ENCODE measurements at regions not wholly inside any gene's neighbourhood (a gene's known extent, or its start where the extent isn't known, plus 50 kb on each side); places are given as distances from the start of the nearest gene placed in this dataset.
"Not testable (repeated sequence)": the region's sequence is repeated elsewhere in the genome, so short reads cannot be mapped to it uniquely, and the experiment has no call there.

DNA sequence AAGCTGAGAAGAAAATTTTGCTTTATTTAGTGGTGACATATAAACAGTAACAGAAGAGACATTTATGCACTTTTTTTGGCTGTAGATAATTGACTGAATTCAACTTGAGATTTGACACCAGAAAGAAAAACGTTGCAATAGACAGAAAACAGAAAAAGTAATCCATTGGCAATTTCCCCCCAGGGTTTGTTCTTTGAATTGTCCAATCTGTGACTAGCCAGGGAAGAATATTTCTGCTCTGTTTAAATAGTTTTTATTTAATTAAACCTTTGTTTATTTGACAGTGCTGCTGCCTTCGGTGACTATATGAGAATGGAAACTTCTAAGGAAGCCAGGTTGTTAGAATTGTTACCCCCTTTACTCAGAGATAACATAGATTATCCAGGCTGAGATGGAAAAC is 210.6 kb downstream of the DEPDC1B start:
- DNase-seq = no peak

DNA sequence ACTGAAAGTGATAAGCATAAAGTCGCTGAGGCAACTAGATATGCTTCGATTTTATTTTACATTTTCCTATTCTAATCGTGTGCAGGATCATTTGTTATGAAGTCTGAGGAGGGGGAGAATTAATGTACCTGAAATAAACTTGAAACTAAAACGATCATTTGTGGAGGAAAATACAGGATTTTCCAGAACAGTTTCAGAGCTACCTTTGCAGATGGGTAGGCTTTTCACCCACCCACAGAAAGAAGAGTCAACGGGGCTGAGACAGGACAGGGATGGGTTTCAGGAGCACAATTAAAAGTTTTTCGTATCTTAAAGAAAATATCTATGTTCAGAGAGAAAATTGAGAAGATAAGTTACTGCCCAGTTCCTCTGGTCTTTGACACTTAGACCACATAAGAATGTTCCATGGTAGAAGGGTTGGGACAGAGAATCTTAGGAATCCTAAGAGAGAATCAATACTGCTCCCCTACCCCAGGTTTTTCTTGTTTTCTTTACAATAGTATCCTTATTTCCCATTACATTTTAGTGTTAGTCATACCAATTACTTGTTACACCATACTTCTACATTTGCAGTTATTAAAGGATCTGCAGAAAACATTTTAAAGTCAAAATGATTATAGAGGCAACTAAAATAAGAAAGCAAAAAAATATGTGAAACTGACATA is 211.4 kb downstream of the DEPDC1B start:
- no peak for DNase-seq

DNA sequence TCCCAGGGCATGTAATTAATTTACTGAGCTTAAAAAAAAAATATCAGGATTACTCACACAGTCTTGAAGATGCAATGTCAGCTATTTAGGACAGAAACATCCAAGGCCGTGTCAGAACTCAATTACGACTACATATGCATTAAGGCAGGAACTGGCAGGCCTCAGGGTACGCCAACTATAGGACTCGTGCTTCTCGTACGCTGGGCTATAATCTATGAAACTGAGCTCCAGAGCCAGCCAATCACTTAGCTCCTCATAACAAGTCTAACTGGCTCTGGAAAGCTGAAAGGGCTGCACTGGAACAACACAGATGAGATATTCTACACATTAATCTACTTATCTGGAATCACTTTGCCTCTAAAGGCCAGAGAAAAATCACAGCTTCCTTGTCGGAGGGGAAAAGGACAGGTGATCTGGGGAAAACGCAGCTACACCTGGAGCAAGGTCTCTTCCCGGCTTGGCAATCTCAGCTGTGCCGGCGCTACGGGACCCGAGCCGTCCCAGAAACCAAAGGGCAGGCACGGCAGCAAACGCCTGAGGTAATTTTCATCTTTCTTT is 212.0 kb downstream of the DEPDC1B start:
- DNase-seq = no peak

- no peak for DNase-seq
Observed at GRCh38 chr5:60487476-60487875, 212.5 kb downstream of the DEPDC1B start.

GRCh38 chr5:60485361-60485760 is 214.6 kb downstream of the DEPDC1B start:
- DNase-seq = no peak

- DNase-seq = no peak
Observed at GRCh38 chr5:60483050-60483449, 216.9 kb downstream of the DEPDC1B start.

DNA sequence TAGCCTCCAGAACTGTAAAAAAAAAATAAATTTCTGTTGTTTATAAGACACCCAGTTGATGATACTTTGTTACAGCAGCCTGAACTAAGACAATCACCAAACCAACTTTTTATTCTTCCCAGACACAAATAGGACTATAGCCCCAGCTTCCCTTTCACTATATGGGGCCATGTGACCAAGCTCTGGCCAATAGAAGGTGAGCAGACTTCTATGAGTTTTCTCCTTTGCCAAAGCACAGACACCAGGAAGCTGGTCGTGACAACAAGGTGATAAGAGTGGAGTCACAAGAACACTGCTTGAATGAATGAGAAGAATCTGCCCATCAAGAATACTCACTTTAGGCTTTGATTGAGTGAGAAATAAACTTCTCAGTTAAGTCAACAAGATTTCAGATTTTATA is 217.7 kb downstream of the DEPDC1B start:
- DNase-seq = no peak

- no peak for DNase-seq
Observed at GRCh38 chr5:60479542-60479941, 220.4 kb downstream of the DEPDC1B start.

- DNase-seq = no peak
Observed at GRCh38 chr5:60477849-60478248, 222.1 kb downstream of the DEPDC1B start.

GRCh38 chr5:60473654-60474053 is 226.3 kb downstream of the DEPDC1B start:
- no peak for DNase-seq

DNA sequence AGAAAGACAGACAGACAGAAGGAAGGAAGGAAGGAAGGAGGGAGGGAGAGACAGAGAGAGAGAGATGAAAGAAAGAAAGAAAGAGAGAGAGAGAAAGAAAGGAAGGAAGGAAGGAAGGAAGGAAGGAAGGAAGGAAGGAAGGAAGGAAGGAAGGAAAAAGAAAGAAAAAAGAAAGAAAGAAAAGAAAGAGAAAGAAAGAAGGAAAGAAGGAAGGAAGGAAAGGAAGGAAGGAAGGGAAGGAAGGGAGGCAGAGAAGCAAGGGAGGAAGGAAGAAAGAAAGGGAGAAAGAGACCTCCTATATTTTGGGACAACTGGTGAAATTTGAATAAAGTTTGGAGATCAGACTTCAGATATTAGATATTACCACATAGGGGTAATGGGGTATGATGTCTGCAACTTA is 226.9 kb downstream of the DEPDC1B start:
- not testable (repeated sequence) for DNase-seq

GRCh38 chr5:60470881-60471280 is 229.1 kb downstream of the DEPDC1B start:
- DNase-seq = no peak

GRCh38 chr5:60469286-60469685 is 230.7 kb downstream of the DEPDC1B start:
- no peak for DNase-seq

DNA sequence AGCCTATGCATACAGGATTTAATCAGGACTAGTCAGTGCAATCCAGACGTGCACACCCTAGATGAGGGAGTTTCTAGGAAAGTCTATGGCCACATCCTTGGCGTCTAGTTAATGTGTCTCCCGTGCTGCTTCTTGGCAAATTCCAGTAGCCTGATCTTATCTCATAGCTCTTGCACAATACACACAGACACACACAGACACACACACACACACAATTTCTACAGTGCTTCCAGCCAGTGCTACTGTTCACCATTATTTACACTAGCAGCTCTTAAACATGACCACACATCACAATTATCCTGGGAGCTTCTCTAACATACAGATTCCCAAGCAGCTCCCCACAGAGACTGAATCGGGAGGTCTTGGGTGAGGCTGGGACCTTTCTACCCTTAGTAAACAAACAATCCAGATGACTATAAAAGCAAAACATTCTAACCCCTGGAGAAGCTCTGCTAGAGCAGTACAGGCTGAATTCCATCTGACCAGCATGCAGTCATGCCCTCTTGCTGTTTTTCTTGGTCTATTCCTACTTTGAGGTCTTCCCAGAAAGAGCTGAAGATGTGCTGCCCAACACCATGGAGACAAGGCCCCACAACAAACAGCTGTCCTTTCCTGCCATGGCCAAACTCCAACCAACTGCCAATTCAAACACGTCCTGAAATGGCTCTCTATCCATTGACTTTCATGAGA is 236.6 kb downstream of the DEPDC1B start:
- no peak for DNase-seq

DNA sequence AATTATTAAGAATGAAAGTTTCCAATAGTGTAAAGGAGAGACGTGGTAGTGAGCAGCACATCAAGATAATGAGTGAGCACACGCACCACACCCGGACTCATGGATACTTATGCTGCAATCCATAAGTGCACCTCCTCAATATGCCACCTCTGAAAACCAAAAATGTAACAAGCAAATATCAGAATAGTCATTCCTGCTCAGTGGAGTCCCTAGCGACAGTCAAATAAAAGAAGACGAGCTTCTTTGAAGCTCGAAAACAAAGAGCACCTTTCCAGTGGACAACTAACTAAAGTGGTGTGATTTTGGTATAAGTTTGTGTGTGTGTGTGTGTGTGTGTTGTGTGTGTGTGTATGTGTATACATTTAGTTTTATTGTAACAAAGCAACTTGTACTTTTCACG is 241.3 kb downstream of the DEPDC1B start:
- DNase-seq = no peak

GRCh38 chr5:60457233-60457632 is 242.7 kb downstream of the DEPDC1B start:
- DNase-seq = no peak

DNA sequence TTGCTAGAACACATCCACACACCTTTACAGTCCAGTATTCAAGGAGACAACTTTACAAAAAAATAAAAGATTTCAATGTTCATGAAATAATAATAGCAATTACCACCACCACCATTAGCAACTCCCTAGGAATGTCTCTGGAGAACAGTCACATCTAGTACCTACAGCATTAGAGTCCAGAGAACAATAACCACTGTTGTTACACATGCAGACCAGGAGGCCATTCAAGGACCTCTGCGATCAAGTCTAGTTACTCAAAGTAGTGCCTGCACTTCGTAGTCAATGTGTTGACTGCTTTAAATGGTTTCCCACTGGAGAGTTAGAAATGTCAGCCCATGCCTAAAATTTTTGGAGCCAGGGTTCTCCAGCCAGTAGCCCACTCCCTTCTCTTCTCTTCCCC is 244.4 kb downstream of the DEPDC1B start:
- no peak for DNase-seq

GRCh38 chr5:60454277-60454676 is 245.7 kb downstream of the DEPDC1B start:
- DNase-seq = not testable (repeated sequence)

DNA sequence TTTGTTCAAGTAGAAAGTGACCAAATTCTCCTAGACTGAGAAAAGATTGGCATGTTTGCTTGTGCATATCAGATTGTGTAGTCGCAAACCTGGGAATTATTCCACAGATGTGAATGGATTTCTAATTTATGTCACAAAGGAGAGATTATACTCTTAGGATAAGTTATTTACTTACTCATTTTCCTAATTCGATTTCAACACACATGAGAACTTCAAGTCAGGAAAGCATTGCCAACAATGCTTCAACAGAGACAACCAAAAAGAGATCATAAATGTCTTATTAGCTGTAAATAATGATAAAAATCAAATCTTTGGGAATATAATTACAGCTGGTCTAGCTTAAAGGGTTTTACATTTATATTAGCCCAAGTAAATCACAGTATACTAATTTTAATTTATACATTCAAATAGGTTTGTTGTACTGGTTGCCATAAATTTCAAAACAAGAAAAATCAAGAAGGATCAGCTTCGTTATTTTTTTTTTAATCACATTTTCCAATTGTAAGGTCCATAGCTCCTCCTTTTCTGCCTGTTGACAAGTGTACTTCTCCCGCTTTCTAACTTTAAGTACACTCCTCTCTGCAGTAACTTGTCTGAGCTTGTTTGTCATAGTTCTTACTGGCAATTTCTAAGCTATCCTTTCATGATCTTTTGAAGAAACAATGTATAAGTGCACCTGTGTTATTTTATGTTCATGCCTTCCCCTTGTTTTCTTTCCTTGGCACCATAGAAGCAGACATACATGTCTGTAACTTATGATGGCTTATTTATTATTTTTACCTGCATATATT is 246.6 kb downstream of the DEPDC1B start:
- no peak for DNase-seq

GRCh38 chr5:60448600-60448999 is 251.4 kb downstream of the DEPDC1B start:
- DNase-seq = no peak

GRCh38 chr5:60447488-60447920 is 252.5 kb downstream of the DEPDC1B start:
- DNase-seq = no peak

- no peak for DNase-seq
Observed at GRCh38 chr5:60446917-60447316, 253.0 kb downstream of the DEPDC1B start.
